Common myeloid progenitor, CD34-positive (primary cell): ENCODE measurements at regions not wholly inside any gene's neighbourhood (a gene's known extent, or its start where the extent isn't known, plus 50 kb on each side); places are given as distances from the start of the nearest gene placed in this dataset.

ENCODE experiments used
- CTCF ChIA-PET: fragments of 350-600 bp; sonication (Branson Sonifier 250); formaldehyde crosslinking; loops from one replicate; lab custom pipeline; 2021; ENCODE audit warnings: antibody characterized with exemption; lab: Charles Lee
- POLR2A ChIA-PET: fragments of 350-600 bp; sonication (Branson Sonifier 250); formaldehyde crosslinking; loops from one replicate; lab custom pipeline; 2021; ENCODE audit warnings: antibody characterized with exemption; lab: Charles Lee
- DNase-seq, 3 donors: peaks; one replicate each; pipeline versions ENCODE4 v3.0.0 to v3.0.0-alpha.2; 2013
- H3K27ac ChIP-seq, 2 experiments: 1 replicate in 1 of 2; 2 replicates in 1 of 2; pipeline ENCODE4 v1.7.0; 2013; ENCODE audit warnings: inconsistent platforms in 2 of 2, low read length in 2 of 2, mild to moderate bottlenecking in 2 of 2, low read depth in 1 of 2, moderate library complexity in 1 of 2; ENCODE audit not compliant: severe bottlenecking in 2 of 2, insufficient read depth in 1 of 2, poor library complexity in 1 of 2
- H3K27me3 ChIP-seq, 5 experiments: replicated peaks in 2 of 5; 1 replicate in 3 of 5; 2 replicates in 2 of 5; pipeline versions ENCODE4 v1.6.1 to v1.7.0; 2013; ENCODE audit warnings: low read length in 4 of 5, mild to moderate bottlenecking in 2 of 5, moderate library complexity in 2 of 5, inconsistent platforms in 1 of 5; ENCODE audit not compliant: insufficient read depth in 5 of 5, control insufficient read depth in 4 of 5
- H3K36me3 ChIP-seq, 4 experiments: 1 replicate in 2 of 4; 2 replicates in 2 of 4; pipeline versions ENCODE4 v1.6.1 to v1.7.0; 2013; ENCODE audit warnings: low read length in 3 of 4, control low read depth in 1 of 4, mild to moderate bottlenecking in 1 of 4; ENCODE audit not compliant: control insufficient read depth in 4 of 4, insufficient read depth in 4 of 4
- H3K4me1 ChIP-seq, 4 experiments: 1 replicate in 3 of 4; 2 replicates in 1 of 4; pipeline versions ENCODE4 v1.6.1 to v1.7.1; 2013; ENCODE audit warnings: low read length in 3 of 4, mild to moderate bottlenecking in 3 of 4, control low read depth in 1 of 4, inconsistent platforms in 1 of 4, moderate library complexity in 1 of 4; ENCODE audit not compliant: control insufficient read depth in 4 of 4, insufficient read depth in 4 of 4; ENCODE audit errors: control extremely low read depth in 1 of 4
- H3K4me3 ChIP-seq, 7 experiments: 1 replicate in 4 of 7; 2 replicates in 3 of 7; pipeline versions ENCODE4 v1.5.1 to v1.7.0; 2013; ENCODE audit warnings: mild to moderate bottlenecking in 7 of 7, low read length in 6 of 7, moderate library complexity in 6 of 7, inconsistent platforms in 2 of 7, low read depth in 2 of 7, control low read depth in 1 of 7; ENCODE audit not compliant: insufficient read depth in 4 of 7, control insufficient read depth in 1 of 7; ENCODE audit errors: extremely low read depth in 1 of 7
- H3K9me3 ChIP-seq, 5 experiments: 1 replicate in 4 of 5; 2 replicates in 1 of 5; pipeline versions ENCODE4 v1.6.1 to v1.7.1; 2013; ENCODE audit warnings: low read length in 4 of 5, mild to moderate bottlenecking in 2 of 5, inconsistent platforms in 1 of 5, low read depth in 1 of 5, moderate library complexity in 1 of 5; ENCODE audit not compliant: control insufficient read depth in 4 of 5, insufficient read depth in 2 of 5; ENCODE audit errors: control extremely low read depth in 1 of 5
- WGBS: methylation state at CpG from one replicate; pipeline ENCODE4 v1.1.5; 2013; ENCODE audit not compliant: insufficient coverage; 5-methylcytosine and 5-hydroxymethylcytosine counted together

DNA sequence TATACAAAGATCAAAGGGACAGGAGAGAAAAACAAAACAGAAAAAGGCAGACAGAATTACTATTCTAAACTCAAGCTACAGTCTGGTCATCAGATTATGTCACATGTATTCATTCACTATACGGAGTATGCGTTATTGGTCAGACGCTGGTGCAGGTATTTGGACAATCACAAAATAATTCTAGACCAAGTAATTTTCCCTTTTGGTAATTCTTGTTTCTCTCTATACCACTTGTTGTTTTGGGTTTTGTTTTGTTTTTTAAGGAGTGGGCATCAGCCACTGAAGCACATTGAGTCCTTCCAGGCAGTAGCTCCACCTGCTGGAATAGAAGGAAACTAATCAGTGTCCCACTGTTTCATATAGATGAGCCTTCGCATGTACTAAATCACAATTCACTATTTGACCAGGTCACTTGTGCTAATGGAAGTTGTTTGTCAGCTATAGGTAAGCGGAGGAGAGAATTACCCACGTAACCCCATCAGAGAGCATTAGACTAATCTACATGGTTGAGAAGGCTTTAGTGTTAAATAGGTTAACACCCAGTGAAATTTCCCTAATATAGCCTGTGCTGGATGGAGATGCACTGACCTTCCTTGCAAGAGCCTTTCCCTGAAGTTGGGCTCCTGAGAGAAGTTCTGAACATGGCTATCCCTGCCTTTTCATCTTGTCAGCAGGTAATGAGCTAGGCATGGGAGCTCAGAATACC, 77.9 kb downstream of the TNFAIP3 start:
- Histone ChIP-seq H3K27me3 (peaks cover 0 to 2% (median 0%) of the 10 kb centered on the region in 5 experiments), H3K27ac (no peak overlapping the region), H3K4me3 (no peak overlapping the region), H3K9me3 (no peaks in the 10 kb centered on the region), H3K4me1 (peaks cover 0 to 8% (median 3%) of the 10 kb centered on the region in 4 experiments), H3K36me3 (no peaks in the 10 kb centered on the region)
- WGBS, result 89% methylated on average over 3 of the region's 6 CpGs
- CTCF ChIA-PET, result interaction anchor here (0.5 to 7.5 kb wide), 37 partner anchors 10 to 285 kb away, joined by 3 to 76 read pairs (median 4); partner anchors contain the start of gene TNFAIP3
- peak; percentile 49 to 73 (median 67) for DNase-seq
- POLR2A ChIA-PET, result interaction anchor here (0.6 to 0.9 kb wide), 2 partner anchors 14 to 35 kb away, joined by 3 to 4 read pairs; no protein-coding TSS in a partner anchor

DNA sequence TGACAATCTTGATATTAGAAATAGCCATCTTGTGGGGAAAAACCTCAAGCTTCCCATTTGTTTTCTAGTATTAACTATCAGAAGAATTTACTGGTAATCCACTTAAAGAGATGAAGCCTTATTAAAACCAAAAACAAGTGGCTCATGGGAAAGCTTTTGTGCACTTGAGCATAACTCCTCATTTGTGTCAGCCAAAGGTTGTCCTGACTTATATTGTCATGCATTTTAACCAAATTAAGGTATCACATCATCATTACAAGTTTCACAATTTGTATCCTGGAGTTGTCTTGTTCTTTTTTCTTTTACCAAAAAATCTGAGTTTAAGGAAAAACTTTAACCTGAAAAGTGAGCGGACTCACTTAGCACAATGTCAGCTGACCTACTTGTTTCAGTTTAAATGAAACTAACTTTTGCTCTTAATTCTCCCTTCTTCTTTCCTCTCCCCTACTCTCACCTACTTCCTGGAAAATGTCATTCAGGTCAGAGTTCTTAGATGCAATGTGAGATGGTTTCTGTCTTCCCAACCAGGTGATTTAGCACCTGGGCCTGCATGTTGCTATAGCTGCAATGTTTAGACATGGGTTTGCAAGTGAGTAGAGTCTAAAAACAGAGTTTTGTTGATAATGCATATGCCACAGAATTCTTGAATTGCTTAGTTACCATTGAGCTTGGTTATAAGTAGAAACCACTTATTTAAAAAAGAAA, 82.8 kb downstream of the TNFAIP3 start:
- Histone ChIP-seq H3K9me3 (no peaks in the 10 kb centered on the region), H3K4me3 (no peak overlapping the region), H3K36me3 (no peaks in the 10 kb centered on the region), H3K27ac (no peak overlapping the region), H3K4me1 (no peaks in the 10 kb centered on the region), H3K27me3 (peaks cover 0 to 2% (median 0%) of the 10 kb centered on the region in 5 experiments)
- CTCF ChIA-PET, result interaction anchor here (1.0 to 7.5 kb wide), 10 partner anchors 10 to 244 kb away, joined by 3 to 76 read pairs (median 5); partner anchors contain the start of gene TNFAIP3
- DNase-seq, result no peak
- POLR2A ChIA-PET, result no interaction called here
- 89% methylated on average over 1 of the region's 1 CpG for WGBS

DNA sequence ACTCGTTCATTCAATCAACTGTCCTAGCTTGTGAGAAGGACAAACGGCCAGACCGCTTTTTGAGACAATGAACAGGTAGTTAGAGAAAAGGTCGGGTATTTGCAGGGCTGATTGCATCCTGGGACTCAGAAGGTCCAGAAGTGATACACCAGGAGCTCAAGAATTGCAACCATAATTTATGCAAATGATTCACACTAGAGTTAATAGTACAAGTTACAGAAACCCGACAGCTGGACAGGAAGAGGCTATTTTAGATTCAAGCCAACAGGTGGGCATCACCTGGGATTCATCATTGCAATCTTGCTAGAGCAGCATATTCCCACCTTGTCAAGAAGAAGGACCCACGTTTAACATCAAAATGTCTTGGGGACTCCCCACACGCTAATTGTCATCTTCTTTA, 83.5 kb downstream of the TNFAIP3 start:
- no peaks in the 10 kb centered on the region for H3K4me1 ChIP-seq
- no peaks in the 10 kb centered on the region for H3K36me3 ChIP-seq
- ChIA-PET CTCF (interaction anchor here (0.7 to 7.5 kb wide), 7 partner anchors 11 to 245 kb away, joined by 3 to 76 read pairs (median 6); no protein-coding TSS in a partner anchor), POLR2A (no interaction called here)
- no peak overlapping the region for H3K4me3 ChIP-seq
- 100% methylated on average over 4 of the region's 7 CpGs for WGBS
- no peak for DNase-seq
- H3K27me3 ChIP-seq, result peaks cover 0 to 2% (median 0%) of the 10 kb centered on the region in 5 experiments
- no peaks in the 10 kb centered on the region for H3K9me3 ChIP-seq
- no peak overlapping the region for H3K27ac ChIP-seq

DNA sequence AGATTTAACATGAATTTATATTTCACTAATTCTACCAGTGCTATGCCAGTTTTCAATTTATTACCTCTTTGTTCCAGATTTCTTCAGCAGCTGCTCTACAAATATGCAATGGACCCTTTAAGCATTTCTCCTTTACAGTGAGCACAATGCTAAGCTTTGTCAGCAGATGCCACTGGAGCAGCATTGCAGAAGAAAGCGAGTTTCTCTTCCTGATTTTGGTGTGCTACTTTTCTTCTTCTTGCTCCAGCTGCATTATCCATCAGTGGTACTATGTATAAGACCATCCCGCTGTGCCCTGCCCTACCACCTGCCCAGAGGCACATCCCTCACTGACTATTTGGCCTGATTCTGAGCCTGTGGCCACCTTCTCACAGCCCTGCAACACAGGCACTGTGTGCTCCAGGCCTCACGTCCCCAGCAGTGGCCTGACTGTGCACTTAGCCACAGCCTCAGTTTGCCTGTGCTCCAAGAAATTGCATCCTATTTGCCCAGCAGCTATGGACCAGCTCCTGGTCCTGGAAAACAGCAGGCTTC, 84.1 kb downstream of the TNFAIP3 start:
- ChIA-PET CTCF (interaction anchor here (0.7 to 7.5 kb wide), 5 partner anchors 11 to 246 kb away, joined by 3 to 76 read pairs (median 3); no protein-coding TSS in a partner anchor), POLR2A (no interaction called here)
- no peaks in the 10 kb centered on the region for H3K9me3 ChIP-seq
- H3K36me3 ChIP-seq, result no peaks in the 10 kb centered on the region
- 94% methylated on average over 3 of the region's 3 CpGs for WGBS
- H3K27ac ChIP-seq, result no peak overlapping the region
- H3K4me3 ChIP-seq, result no peak overlapping the region
- H3K27me3 ChIP-seq, result peaks cover 0 to 2% (median 0%) of the 10 kb centered on the region in 5 experiments
- no peak for DNase-seq
- H3K4me1 ChIP-seq, result no peaks in the 10 kb centered on the region

DNA sequence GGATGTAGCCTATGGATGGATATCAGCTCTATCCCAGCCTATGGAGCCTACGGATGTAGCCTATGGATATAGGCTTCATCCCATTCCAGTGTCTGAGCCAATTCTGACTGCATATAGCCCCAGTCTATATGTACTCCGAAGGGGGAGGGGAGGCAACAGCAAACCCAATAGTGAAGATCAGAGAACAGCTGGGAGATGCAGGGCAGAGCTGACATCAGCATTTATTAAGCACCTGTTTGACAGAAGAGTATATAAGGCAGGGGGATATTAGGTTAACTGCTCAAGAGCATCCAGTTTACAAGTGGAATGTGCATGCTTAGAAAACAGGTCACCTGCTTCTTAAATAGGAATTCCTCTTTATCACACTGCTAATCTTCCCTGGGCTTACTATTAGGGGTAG, 85.2 kb downstream of the TNFAIP3 start:
- CTCF ChIA-PET, result interaction anchor here (1.0 to 1.5 kb wide), 4 partner anchors 13 to 247 kb away, joined by 3 to 5 read pairs (median 3); no protein-coding TSS in a partner anchor
- H3K27ac ChIP-seq, result no peak overlapping the region
- POLR2A ChIA-PET, result no interaction called here

DNA sequence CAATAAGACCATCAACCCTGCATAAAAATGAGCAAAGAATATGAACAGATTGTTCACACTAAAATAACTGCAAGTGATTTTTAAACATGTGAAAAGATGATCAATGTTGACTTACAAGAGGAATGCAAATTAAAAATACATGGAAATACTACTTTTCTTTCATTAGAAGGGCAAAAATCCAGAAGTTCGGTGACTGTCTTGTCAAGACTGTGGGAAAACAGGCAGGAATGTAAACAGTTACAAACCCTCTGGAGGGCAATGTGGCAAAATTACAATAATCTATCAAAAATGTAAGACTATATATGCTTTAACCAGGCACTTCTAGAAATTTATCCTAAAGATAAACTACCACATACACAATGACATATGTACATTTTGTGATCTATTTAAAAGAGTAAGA, 86.7 kb downstream of the TNFAIP3 start:
- Histone ChIP-seq H3K9me3 (peaks cover 0 to 4% (median 0%) of the 10 kb centered on the region in 5 experiments), H3K27me3 (peaks cover 0 to under 1% (median 0%) of the 10 kb centered on the region in 5 experiments), H3K36me3 (no peaks in the 10 kb centered on the region), H3K4me3 (no peak overlapping the region), H3K27ac (no peak overlapping the region), H3K4me1 (no peaks in the 10 kb centered on the region)
- no CpG with 5 or more reads among the region's 1 CpG for WGBS
- POLR2A ChIA-PET, result no interaction called here
- no peak for DNase-seq
- CTCF ChIA-PET, result interaction anchor here (1.0 to 1.5 kb wide), 2 partner anchors 27 to 245 kb away, joined by 3 to 5 read pairs; no protein-coding TSS in a partner anchor

More for the DNA sequence above, 85.2 kb downstream of the TNFAIP3 start:
- Histone ChIP-seq H3K4me3 (no peak overlapping the region), H3K27me3 (peaks cover 0 to 2% (median 0%) of the 10 kb centered on the region in 5 experiments), H3K36me3 (no peaks in the 10 kb centered on the region), H3K9me3 (no peaks in the 10 kb centered on the region), H3K4me1 (no peaks in the 10 kb centered on the region)
- 100% methylated on average over 2 of the region's 2 CpGs for WGBS
- DNase-seq, result no peak
